Erythroblast (primary cell): ENCODE measurements at regions not wholly inside any gene's neighbourhood (a gene's known extent, or its start where the extent isn't known, plus 50 kb on each side); places are given as distances from the start of the nearest gene placed in this dataset.

ENCODE experiments used
- GATA1 ChIP-seq: IDR thresholded peaks from 2 replicates; pipeline ENCODE4 v1.6.1; 2011; ENCODE audit warnings: low read depth, mild to moderate bottlenecking, control low read depth, low read length, moderate library complexity
- POLR2A ChIP-seq: IDR thresholded peaks from 2 replicates; pipeline ENCODE4 v1.6.1; 2011; ENCODE audit warnings: mild to moderate bottlenecking, low read length

- no peak for TF ChIP-seq POLR2A
- no peak for TF ChIP-seq GATA1
Measured at GRCh38 chr12:34107016-34107415, 84.7 kb downstream of the ALG10 start.
